ENCODE measurements at regions not wholly inside any gene's neighbourhood (a gene's known extent, or its start where the extent isn't known, plus 50 kb on each side); places are given as distances from the start of the nearest gene placed in this dataset.

DNA sequence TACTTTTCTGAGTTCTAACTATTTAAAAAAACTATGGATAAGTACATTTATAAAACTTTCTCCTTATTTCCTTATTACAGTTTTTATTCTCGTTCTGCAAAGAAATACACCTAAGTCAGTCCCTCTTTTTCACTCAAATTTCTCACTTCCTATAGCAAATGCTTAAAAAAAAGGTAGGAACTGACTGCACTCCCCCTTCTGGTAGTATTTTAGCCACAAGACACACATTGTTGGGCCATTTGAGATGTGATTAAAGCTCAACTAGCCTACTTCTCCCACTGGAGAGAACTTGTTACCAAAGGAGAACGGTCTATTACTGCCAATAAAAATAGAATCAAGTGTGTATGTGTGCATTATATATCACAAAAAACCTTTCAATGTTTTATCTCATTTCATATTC lies 521.9 kb upstream of the PRMT6 start:
- no peak for DNase-seq (ENCODE audit: low read depth, low spot score)
- H3K4me3 ChIP-seq (ENCODE audit: low read depth in 2 of 2, low read length in 2 of 2), result no peak overlapping the region
- ChIA-PET POLR2A (no interaction called here), CTCF (no interaction called here)
- intact Hi-C loops (cut with micrococcal nuclease; ENCODE audit: unreplicated experiment) (no loop called here), in situ Hi-C loops (cut with HindIII; ENCODE audit: low pct_unique_long_range_greater_than_20kb, low sequenced_read_pairs) (no loop called here)
- H3K9me3 ChIP-seq (ENCODE audit: control insufficient read depth, insufficient read depth, low read depth, low read length), result no peaks in the 10 kb centered on the region
- no TSS peak for BruUV-seq (replicated peaks)
- TF ChIP-seq, protein P1, sequence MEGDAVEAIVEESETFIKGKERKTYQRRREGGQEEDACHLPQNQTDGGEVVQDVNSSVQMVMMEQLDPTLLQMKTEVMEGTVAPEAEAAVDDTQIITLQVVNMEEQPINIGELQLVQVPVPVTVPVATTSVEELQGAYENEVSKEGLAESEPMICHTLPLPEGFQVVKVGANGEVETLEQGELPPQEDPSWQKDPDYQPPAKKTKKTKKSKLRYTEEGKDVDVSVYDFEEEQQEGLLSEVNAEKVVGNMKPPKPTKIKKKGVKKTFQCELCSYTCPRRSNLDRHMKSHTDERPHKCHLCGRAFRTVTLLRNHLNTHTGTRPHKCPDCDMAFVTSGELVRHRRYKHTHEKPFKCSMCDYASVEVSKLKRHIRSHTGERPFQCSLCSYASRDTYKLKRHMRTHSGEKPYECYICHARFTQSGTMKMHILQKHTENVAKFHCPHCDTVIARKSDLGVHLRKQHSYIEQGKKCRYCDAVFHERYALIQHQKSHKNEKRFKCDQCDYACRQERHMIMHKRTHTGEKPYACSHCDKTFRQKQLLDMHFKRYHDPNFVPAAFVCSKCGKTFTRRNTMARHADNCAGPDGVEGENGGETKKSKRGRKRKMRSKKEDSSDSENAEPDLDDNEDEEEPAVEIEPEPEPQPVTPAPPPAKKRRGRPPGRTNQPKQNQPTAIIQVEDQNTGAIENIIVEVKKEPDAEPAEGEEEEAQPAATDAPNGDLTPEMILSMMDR (IDR thresholded peaks at IDR 0.05), result no peak
- TF ChIP-seq POLR2AphosphoS5 (IDR thresholded peaks at IDR 0.05; ENCODE audit: low read depth, low read length) (no peak), TCF7L2 (IDR thresholded peaks at IDR 0.05; ENCODE audit: low read depth, low read length) (no peak), SIN3A (IDR thresholded peaks at IDR 0.05; ENCODE audit: borderline replicate concordance, insufficient read depth, low read depth, low read length) (no peak)
- TF ChIP-seq, protein P2, sequence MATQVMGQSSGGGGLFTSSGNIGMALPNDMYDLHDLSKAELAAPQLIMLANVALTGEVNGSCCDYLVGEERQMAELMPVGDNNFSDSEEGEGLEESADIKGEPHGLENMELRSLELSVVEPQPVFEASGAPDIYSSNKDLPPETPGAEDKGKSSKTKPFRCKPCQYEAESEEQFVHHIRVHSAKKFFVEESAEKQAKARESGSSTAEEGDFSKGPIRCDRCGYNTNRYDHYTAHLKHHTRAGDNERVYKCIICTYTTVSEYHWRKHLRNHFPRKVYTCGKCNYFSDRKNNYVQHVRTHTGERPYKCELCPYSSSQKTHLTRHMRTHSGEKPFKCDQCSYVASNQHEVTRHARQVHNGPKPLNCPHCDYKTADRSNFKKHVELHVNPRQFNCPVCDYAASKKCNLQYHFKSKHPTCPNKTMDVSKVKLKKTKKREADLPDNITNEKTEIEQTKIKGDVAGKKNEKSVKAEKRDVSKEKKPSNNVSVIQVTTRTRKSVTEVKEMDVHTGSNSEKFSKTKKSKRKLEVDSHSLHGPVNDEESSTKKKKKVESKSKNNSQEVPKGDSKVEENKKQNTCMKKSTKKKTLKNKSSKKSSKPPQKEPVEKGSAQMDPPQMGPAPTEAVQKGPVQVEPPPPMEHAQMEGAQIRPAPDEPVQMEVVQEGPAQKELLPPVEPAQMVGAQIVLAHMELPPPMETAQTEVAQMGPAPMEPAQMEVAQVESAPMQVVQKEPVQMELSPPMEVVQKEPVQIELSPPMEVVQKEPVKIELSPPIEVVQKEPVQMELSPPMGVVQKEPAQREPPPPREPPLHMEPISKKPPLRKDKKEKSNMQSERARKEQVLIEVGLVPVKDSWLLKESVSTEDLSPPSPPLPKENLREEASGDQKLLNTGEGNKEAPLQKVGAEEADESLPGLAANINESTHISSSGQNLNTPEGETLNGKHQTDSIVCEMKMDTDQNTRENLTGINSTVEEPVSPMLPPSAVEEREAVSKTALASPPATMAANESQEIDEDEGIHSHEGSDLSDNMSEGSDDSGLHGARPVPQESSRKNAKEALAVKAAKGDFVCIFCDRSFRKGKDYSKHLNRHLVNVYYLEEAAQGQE (IDR thresholded peaks at IDR 0.05; ENCODE audit: insufficient read depth in 1 of 2, low read depth in 2 of 2, low read length in 1 of 2), result no peak
- H3K27ac ChIP-seq (ENCODE audit: low read length), result no peak overlapping the region
- no peaks in the 10 kb centered on the region for H3K27me3 ChIP-seq (ENCODE audit: control insufficient read depth, insufficient read depth, low read length)
- H3K4me1 ChIP-seq (ENCODE audit: control insufficient read depth, insufficient read depth, low read length), result no peaks in the 10 kb centered on the region
- no peak for ATAC-seq
- H3K36me3 ChIP-seq (ENCODE audit: control insufficient read depth, insufficient read depth, low read length), result no peaks in the 10 kb centered on the region

DNA sequence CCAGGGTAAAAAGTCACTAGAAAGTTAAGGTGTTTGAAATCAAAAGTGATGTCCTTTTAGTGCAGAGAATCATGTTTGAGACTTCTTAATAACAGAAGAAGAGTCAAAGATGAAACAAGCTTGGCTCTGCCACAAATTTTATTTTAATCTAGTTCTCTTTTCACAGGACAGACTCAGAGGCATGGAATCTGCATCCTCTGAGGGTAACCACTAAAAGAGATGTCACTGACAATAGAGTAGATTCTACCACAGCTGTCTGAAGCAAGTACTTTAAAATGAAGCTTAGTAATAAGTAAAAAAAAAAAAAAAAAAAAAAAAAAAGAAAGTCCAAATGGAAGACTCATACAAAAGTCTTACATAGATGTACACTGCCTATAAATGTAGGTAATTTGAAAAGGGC lies 519.7 kb upstream of the PRMT6 start:
- ATAC-seq (no peak), DNase-seq (ENCODE audit: low read depth, low spot score) (no peak)
- no peaks in the 10 kb centered on the region for H3K27me3 ChIP-seq (ENCODE audit: control insufficient read depth, insufficient read depth, low read length)
- H3K4me3 ChIP-seq (ENCODE audit: low read depth in 2 of 2, low read length in 2 of 2), result no peak overlapping the region
- TF ChIP-seq POLR2AphosphoS5 (IDR thresholded peaks at IDR 0.05; ENCODE audit: low read depth, low read length) (no peak), TCF7L2 (IDR thresholded peaks at IDR 0.05; ENCODE audit: low read depth, low read length) (no peak), SIN3A (IDR thresholded peaks at IDR 0.05; ENCODE audit: borderline replicate concordance, insufficient read depth, low read depth, low read length) (no peak)
- TF ChIP-seq, protein P2 (IDR thresholded peaks at IDR 0.05; ENCODE audit: insufficient read depth in 1 of 2, low read depth in 2 of 2, low read length in 1 of 2), result no peak
- TF ChIP-seq, protein P1 (IDR thresholded peaks at IDR 0.05), result no peak
- intact Hi-C loops (cut with micrococcal nuclease; ENCODE audit: unreplicated experiment) (no loop called here), in situ Hi-C loops (cut with HindIII; ENCODE audit: low pct_unique_long_range_greater_than_20kb, low sequenced_read_pairs) (no loop called here)
- no TSS peak for BruUV-seq (replicated peaks)
- no peaks in the 10 kb centered on the region for H3K4me1 ChIP-seq (ENCODE audit: control insufficient read depth, insufficient read depth, low read length)
- CTCF ChIA-PET, result no interaction called here
- H3K9me3 ChIP-seq (ENCODE audit: control insufficient read depth, insufficient read depth, low read depth, low read length), result no peaks in the 10 kb centered on the region
- POLR2A ChIA-PET, result interaction anchor here (0.6 kb wide), 1 partner anchor 230 kb away, joined by 3 read pairs; no protein-coding TSS in a partner anchor
- no peak overlapping the region for H3K27ac ChIP-seq (ENCODE audit: low read length)
- no peaks in the 10 kb centered on the region for H3K36me3 ChIP-seq (ENCODE audit: control insufficient read depth, insufficient read depth, low read length)

Data from Panc1 (cell line).